ENCODE measurements at regions not wholly inside any gene's neighbourhood (a gene's known extent, or its start where the extent isn't known, plus 50 kb on each side); places are given as distances from the start of the nearest gene placed in this dataset.
"Not testable (repeated sequence)": the region's sequence is repeated elsewhere in the genome, so short reads cannot be mapped to it uniquely, and the experiment has no call there.

GRCh38 chr9:78900500-78900899 lies 603.6 kb downstream of the PSAT1 start:
- no peaks in the 10 kb centered on the region for H3K9me3 ChIP-seq (ENCODE audit: control insufficient read depth in 2 of 2, low read length in 2 of 2)
- H3K9ac ChIP-seq (ENCODE audit: low read length in 2 of 2) = no peak overlapping the region
- no peaks in the 10 kb centered on the region for H3K36me3 ChIP-seq (ENCODE audit: control insufficient read depth in 2 of 2, insufficient read depth in 2 of 2, low read length in 2 of 2)
- no peak overlapping the region for H3K4me3 ChIP-seq (ENCODE audit: low read length in 2 of 2)
- no peak overlapping the region for H3K27ac ChIP-seq (ENCODE audit: low read length)
- H3K27me3 ChIP-seq (ENCODE audit: control insufficient read depth in 1 of 2, insufficient read depth in 2 of 2, low read length in 2 of 2) = no peaks in the 10 kb centered on the region
- no peaks in the 10 kb centered on the region for H3K4me1 ChIP-seq (ENCODE audit: control insufficient read depth, insufficient read depth, low read length)

- no peaks in the 10 kb centered on the region for H3K27me3 ChIP-seq (ENCODE audit: control insufficient read depth in 1 of 2, insufficient read depth in 2 of 2, low read length in 2 of 2)
- H3K27ac ChIP-seq (ENCODE audit: low read length) = no peak overlapping the region
- no peaks in the 10 kb centered on the region for H3K36me3 ChIP-seq (ENCODE audit: control insufficient read depth in 2 of 2, insufficient read depth in 2 of 2, low read length in 2 of 2)
- no peak overlapping the region for H3K9ac ChIP-seq (ENCODE audit: low read length in 2 of 2)
- H3K4me3 ChIP-seq (ENCODE audit: low read length in 2 of 2) = no peak overlapping the region
- H3K4me1 ChIP-seq (ENCODE audit: control insufficient read depth, insufficient read depth, low read length) = no peaks in the 10 kb centered on the region
- H3K9me3 ChIP-seq (ENCODE audit: control insufficient read depth in 2 of 2, low read length in 2 of 2) = no peaks in the 10 kb centered on the region
Measured at GRCh38 chr9:78902051-78902450, 605.1 kb downstream of the PSAT1 start.

- no peak overlapping the region for H3K27ac ChIP-seq (ENCODE audit: low read length)
- H3K9me3 ChIP-seq (ENCODE audit: control insufficient read depth in 2 of 2, low read length in 2 of 2) = no peaks in the 10 kb centered on the region
- no peak overlapping the region for H3K4me3 ChIP-seq (ENCODE audit: low read length in 2 of 2)
- H3K9ac ChIP-seq (ENCODE audit: low read length in 2 of 2) = no peak overlapping the region
- H3K36me3 ChIP-seq (ENCODE audit: control insufficient read depth in 2 of 2, insufficient read depth in 2 of 2, low read length in 2 of 2) = no peaks in the 10 kb centered on the region
- no peaks in the 10 kb centered on the region for H3K27me3 ChIP-seq (ENCODE audit: control insufficient read depth in 1 of 2, insufficient read depth in 2 of 2, low read length in 2 of 2)
- H3K4me1 ChIP-seq (ENCODE audit: control insufficient read depth, insufficient read depth, low read length) = no peaks in the 10 kb centered on the region
Measured at GRCh38 chr9:78903581-78903980, 606.7 kb downstream of the PSAT1 start.

- no peak overlapping the region for H3K27ac ChIP-seq (ENCODE audit: low read length)
- H3K36me3 ChIP-seq (ENCODE audit: control insufficient read depth in 2 of 2, insufficient read depth in 2 of 2, low read length in 2 of 2) = no peaks in the 10 kb centered on the region
- no peaks in the 10 kb centered on the region for H3K4me1 ChIP-seq (ENCODE audit: control insufficient read depth, insufficient read depth, low read length)
- H3K9ac ChIP-seq (ENCODE audit: low read length in 2 of 2) = no peak overlapping the region
- H3K27me3 ChIP-seq (ENCODE audit: control insufficient read depth in 1 of 2, insufficient read depth in 2 of 2, low read length in 2 of 2) = no peaks in the 10 kb centered on the region
- no peaks in the 10 kb centered on the region for H3K9me3 ChIP-seq (ENCODE audit: control insufficient read depth in 2 of 2, low read length in 2 of 2)
- H3K4me3 ChIP-seq (ENCODE audit: low read length in 2 of 2) = no peak overlapping the region
Measured at GRCh38 chr9:78904686-78905085, 607.8 kb downstream of the PSAT1 start.

GRCh38 chr9:78905387-78905786 lies 608.5 kb downstream of the PSAT1 start:
- Histone ChIP-seq H3K9me3 (ENCODE audit: control insufficient read depth in 2 of 2, low read length in 2 of 2) (no peaks in the 10 kb centered on the region), H3K27me3 (ENCODE audit: control insufficient read depth in 1 of 2, insufficient read depth in 2 of 2, low read length in 2 of 2) (no peaks in the 10 kb centered on the region)

GRCh38 chr9:78905986-78906755 lies 609.2 kb downstream of the PSAT1 start:
- H3K27ac ChIP-seq (ENCODE audit: low read length) = no peak overlapping the region
- no peaks in the 10 kb centered on the region for H3K36me3 ChIP-seq (ENCODE audit: control insufficient read depth in 2 of 2, insufficient read depth in 2 of 2, low read length in 2 of 2)
- no peaks in the 10 kb centered on the region for H3K9me3 ChIP-seq (ENCODE audit: control insufficient read depth in 2 of 2, low read length in 2 of 2)
- H3K4me1 ChIP-seq (ENCODE audit: control insufficient read depth, insufficient read depth, low read length) = no peaks in the 10 kb centered on the region
- no peak overlapping the region for H3K4me3 ChIP-seq (ENCODE audit: low read length in 2 of 2)
- H3K27me3 ChIP-seq (ENCODE audit: control insufficient read depth in 1 of 2, insufficient read depth in 2 of 2, low read length in 2 of 2) = no peaks in the 10 kb centered on the region
- no peak overlapping the region for H3K9ac ChIP-seq (ENCODE audit: low read length in 2 of 2)

More at GRCh38 chr9:78905387-78905786, 608.5 kb downstream of the PSAT1 start:
- H3K9ac ChIP-seq (ENCODE audit: low read length in 2 of 2) = no peak overlapping the region
- no peak overlapping the region for H3K27ac ChIP-seq (ENCODE audit: low read length)
- H3K4me3 ChIP-seq (ENCODE audit: low read length in 2 of 2) = no peak overlapping the region
- no peaks in the 10 kb centered on the region for H3K36me3 ChIP-seq (ENCODE audit: control insufficient read depth in 2 of 2, insufficient read depth in 2 of 2, low read length in 2 of 2)
- H3K4me1 ChIP-seq (ENCODE audit: control insufficient read depth, insufficient read depth, low read length) = no peaks in the 10 kb centered on the region

- no peak overlapping the region for H3K4me3 ChIP-seq (ENCODE audit: low read length in 2 of 2)
- H3K9ac ChIP-seq (ENCODE audit: low read length in 2 of 2) = no peak overlapping the region
- no peaks in the 10 kb centered on the region for H3K4me1 ChIP-seq (ENCODE audit: control insufficient read depth, insufficient read depth, low read length)
- no peaks in the 10 kb centered on the region for H3K27me3 ChIP-seq (ENCODE audit: control insufficient read depth in 1 of 2, insufficient read depth in 2 of 2, low read length in 2 of 2)
- H3K27ac ChIP-seq (ENCODE audit: low read length) = no peak overlapping the region
- H3K9me3 ChIP-seq (ENCODE audit: control insufficient read depth in 2 of 2, low read length in 2 of 2) = no peaks in the 10 kb centered on the region
- no peaks in the 10 kb centered on the region for H3K36me3 ChIP-seq (ENCODE audit: control insufficient read depth in 2 of 2, insufficient read depth in 2 of 2, low read length in 2 of 2)
Measured at GRCh38 chr9:78909566-78909965, 612.6 kb downstream of the PSAT1 start.

- not testable (repeated sequence) for H3K36me3 ChIP-seq (ENCODE audit: control insufficient read depth in 2 of 2, insufficient read depth in 2 of 2, low read length in 2 of 2); H3K4me1 ChIP-seq (ENCODE audit: control insufficient read depth, insufficient read depth, low read length); H3K27ac ChIP-seq (ENCODE audit: low read length); H3K27me3 ChIP-seq (ENCODE audit: control insufficient read depth in 1 of 2, insufficient read depth in 2 of 2, low read length in 2 of 2); H3K4me3 ChIP-seq (ENCODE audit: low read length in 2 of 2); H3K9ac ChIP-seq (ENCODE audit: low read length in 2 of 2); H3K9me3 ChIP-seq (ENCODE audit: control insufficient read depth in 2 of 2, low read length in 2 of 2)
Measured at GRCh38 chr9:78916884-78917283, 620.0 kb downstream of the PSAT1 start.

- Histone ChIP-seq H3K9ac (ENCODE audit: low read length in 2 of 2) (no peak overlapping the region), H3K4me1 (ENCODE audit: control insufficient read depth, insufficient read depth, low read length) (no peaks in the 10 kb centered on the region), H3K9me3 (ENCODE audit: control insufficient read depth in 2 of 2, low read length in 2 of 2) (peaks cover 0 to 3% of the 10 kb centered on the region in 2 donors), H3K36me3 (ENCODE audit: control insufficient read depth in 2 of 2, insufficient read depth in 2 of 2, low read length in 2 of 2) (no peaks in the 10 kb centered on the region), H3K27me3 (ENCODE audit: control insufficient read depth in 1 of 2, insufficient read depth in 2 of 2, low read length in 2 of 2) (no peaks in the 10 kb centered on the region), H3K4me3 (ENCODE audit: low read length in 2 of 2) (no peak overlapping the region), H3K27ac (ENCODE audit: low read length) (no peak overlapping the region)
Measured at GRCh38 chr9:78918976-78919375, 622.1 kb downstream of the PSAT1 start.

- Histone ChIP-seq H3K27ac (ENCODE audit: low read length) (no peak overlapping the region), H3K4me1 (ENCODE audit: control insufficient read depth, insufficient read depth, low read length) (no peaks in the 10 kb centered on the region), H3K9me3 (ENCODE audit: control insufficient read depth in 2 of 2, low read length in 2 of 2) (peaks cover 0 to 3% of the 10 kb centered on the region in 2 donors), H3K4me3 (ENCODE audit: low read length in 2 of 2) (no peak overlapping the region), H3K9ac (ENCODE audit: low read length in 2 of 2) (no peak overlapping the region), H3K36me3 (ENCODE audit: control insufficient read depth in 2 of 2, insufficient read depth in 2 of 2, low read length in 2 of 2) (no peaks in the 10 kb centered on the region), H3K27me3 (ENCODE audit: control insufficient read depth in 1 of 2, insufficient read depth in 2 of 2, low read length in 2 of 2) (no peaks in the 10 kb centered on the region)
Measured at GRCh38 chr9:78919701-78920100, 622.8 kb downstream of the PSAT1 start.

GRCh38 chr9:78921341-78921740 lies 624.4 kb downstream of the PSAT1 start:
- Histone ChIP-seq H3K27me3 (ENCODE audit: control insufficient read depth in 1 of 2, insufficient read depth in 2 of 2, low read length in 2 of 2) (no peaks in the 10 kb centered on the region), H3K9me3 (ENCODE audit: control insufficient read depth in 2 of 2, low read length in 2 of 2) (peaks cover 0 to 3% of the 10 kb centered on the region in 2 donors), H3K27ac (ENCODE audit: low read length) (no peak overlapping the region), H3K4me1 (ENCODE audit: control insufficient read depth, insufficient read depth, low read length) (no peaks in the 10 kb centered on the region), H3K9ac (ENCODE audit: low read length in 2 of 2) (no peak overlapping the region), H3K4me3 (ENCODE audit: low read length in 2 of 2) (no peak overlapping the region), H3K36me3 (ENCODE audit: control insufficient read depth in 2 of 2, insufficient read depth in 2 of 2, low read length in 2 of 2) (no peaks in the 10 kb centered on the region)
